CD4-positive, CD25-positive, alpha-beta regulatory T cell (primary cell): ENCODE measurements at regions not wholly inside any gene's neighbourhood (a gene's known extent, or its start where the extent isn't known, plus 50 kb on each side); places are given as distances from the start of the nearest gene placed in this dataset.

Experiments
- ATAC-seq, 2 donors: fragments of 150-1000 bp; cut with Tn5 transposase; one replicate each; pipeline ENCODE4 v1.10.0; 2021; ENCODE audit warnings: low read depth in 2 of 2, moderate number of reproducible peaks in 2 of 2, moderate library complexity in 1 of 2
- DNase-seq, 3 donors: peaks; one replicate each; pipeline versions ENCODE4 v3.0.0 to v3.0.0-alpha.2; 2012 to 2022; ENCODE audit warnings: mixed read lengths in 1 of 3
- H3K27ac ChIP-seq: one replicate; pipeline ENCODE4 v1.7.0; 2013; ENCODE audit warnings: mild to moderate bottlenecking, low read length; ENCODE audit not compliant: insufficient read depth, poor library complexity, severe bottlenecking
- H3K27me3 ChIP-seq: one replicate; pipeline ENCODE4 v1.7.0; 2013; ENCODE audit warnings: low read length; ENCODE audit not compliant: control insufficient read depth, insufficient read depth
- H3K36me3 ChIP-seq: one replicate; pipeline ENCODE4 v1.7.0; 2013; ENCODE audit warnings: mild to moderate bottlenecking, low read length, moderate library complexity; ENCODE audit not compliant: control insufficient read depth, insufficient read depth
- H3K4me1 ChIP-seq: 2 replicates; pipeline ENCODE4 v1.7.0; 2013; ENCODE audit warnings: mild to moderate bottlenecking, low read length; ENCODE audit not compliant: insufficient read depth, control insufficient read depth, poor library complexity, severe bottlenecking
- H3K4me3 ChIP-seq: one replicate; pipeline ENCODE4 v1.7.0; 2013; ENCODE audit warnings: low read depth, mild to moderate bottlenecking, low read length, moderate library complexity
- H3K9me3 ChIP-seq, 2 experiments: 1 replicate in 1 of 2; 2 replicates in 1 of 2; pipeline ENCODE4 v1.7.0; 2013; ENCODE audit warnings: low read length in 2 of 2, mild to moderate bottlenecking in 1 of 2, moderate library complexity in 1 of 2; ENCODE audit not compliant: control insufficient read depth in 2 of 2
- H3K27ac Mint-ChIP-seq, 3 donors: one replicate each; pipeline ENCODE4 v1.8.0; 2020 to 2022; ENCODE audit warnings: mild to moderate bottlenecking in 3 of 3, mixed read lengths in 3 of 3, moderate library complexity in 2 of 3
- H3K27me3 Mint-ChIP-seq: one replicate; pipeline ENCODE4 v1.8.0; 2022; ENCODE audit warnings: mild to moderate bottlenecking, mixed read lengths
- H3K36me3 Mint-ChIP-seq: one replicate; pipeline ENCODE4 v1.8.0; 2020; ENCODE audit warnings: mixed read lengths
- H3K4me1 Mint-ChIP-seq, 4 donors: one replicate each; pipeline ENCODE4 v1.8.0; 2020 to 2022; ENCODE audit warnings: mixed read lengths in 4 of 4, mild to moderate bottlenecking in 1 of 4
- H3K4me3 Mint-ChIP-seq, 4 donors: one replicate each; pipeline ENCODE4 v1.8.0; 2020 to 2022; ENCODE audit warnings: mild to moderate bottlenecking in 4 of 4, mixed read lengths in 4 of 4, moderate library complexity in 3 of 4
- H3K9me3 Mint-ChIP-seq, 7 donors: one replicate each; pipeline ENCODE4 v1.8.0; 2020 to 2022; ENCODE audit warnings: mixed read lengths in 7 of 7, mild to moderate bottlenecking in 3 of 7, moderate library complexity in 2 of 7

DNA sequence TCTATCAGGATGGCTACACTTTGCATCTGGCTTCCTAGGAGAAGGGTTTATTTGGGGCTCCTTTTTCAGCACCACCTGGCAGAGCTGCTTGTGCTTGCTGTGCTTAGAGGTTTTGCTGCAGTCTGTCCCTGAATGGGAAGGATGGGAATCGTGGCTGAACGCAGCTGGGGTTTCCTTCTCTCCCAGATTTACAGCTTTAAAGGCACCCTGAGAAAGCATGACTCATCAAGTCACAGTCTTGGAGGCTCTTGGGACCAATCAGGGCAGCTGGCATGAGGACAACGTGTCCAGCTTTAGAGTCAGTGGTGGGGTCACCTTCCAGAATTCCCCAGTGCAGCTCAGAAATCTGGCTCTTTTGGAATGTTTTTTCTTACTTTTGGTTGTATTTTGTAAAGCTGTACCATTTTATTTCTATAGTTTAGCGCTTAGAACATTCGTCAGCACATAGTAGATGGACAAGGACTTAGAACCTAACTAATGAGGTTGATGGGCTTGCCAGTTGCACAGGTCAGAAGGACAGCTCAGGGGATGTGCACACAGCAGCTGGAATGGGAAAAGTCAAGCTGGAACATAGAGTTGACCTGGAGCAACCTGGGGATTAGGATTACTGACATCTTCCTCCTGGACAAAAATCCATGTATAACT lies 222.6 kb downstream of the PRDM2 start:
- Mint-ChIP-seq H3K9me3 (peaks cover 0 to 4% (median 2%) of the 10 kb centered on the region in 7 donors), H3K36me3 (no peaks in the 10 kb centered on the region), H3K4me3 (no peak overlapping the region), H3K27ac (no peak overlapping the region), H3K27me3 (peaks cover 8% of the 10 kb centered on the region), H3K4me1 (no peaks in the 10 kb centered on the region)
- Histone ChIP-seq H3K27me3 (no peaks in the 10 kb centered on the region), H3K4me3 (no peak overlapping the region), H3K9me3 (no peaks in the 10 kb centered on the region), H3K27ac (no peak overlapping the region), H3K36me3 (no peaks in the 10 kb centered on the region), H3K4me1 (no peaks in the 10 kb centered on the region)
- DNase-seq, result no peak
- no peak for ATAC-seq

DNA sequence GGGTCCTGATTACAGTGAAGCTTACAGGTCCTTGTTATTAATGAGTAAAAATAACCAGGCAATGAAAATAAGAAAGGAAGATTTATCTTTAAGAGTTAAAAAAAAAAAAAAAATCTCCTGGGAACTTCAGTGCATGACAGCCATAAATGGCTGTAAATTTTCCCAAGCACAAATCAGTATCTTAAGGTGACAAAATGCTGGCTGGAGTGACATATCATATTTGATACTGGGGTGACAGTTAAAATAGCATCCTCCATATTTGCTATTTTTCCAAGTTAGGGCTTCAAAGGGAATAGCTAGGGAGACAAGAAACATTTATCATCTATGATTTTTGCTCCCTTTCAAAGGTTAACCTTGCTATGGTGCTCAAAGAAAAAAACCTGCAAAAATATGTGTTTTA lies 226.6 kb downstream of the PRDM2 start:
- Histone ChIP-seq H3K27me3 (no peaks in the 10 kb centered on the region), H3K27ac (no peak overlapping the region), H3K4me3 (no peak overlapping the region), H3K4me1 (no peaks in the 10 kb centered on the region), H3K36me3 (no peaks in the 10 kb centered on the region), H3K9me3 (no peaks in the 10 kb centered on the region)
- H3K27me3 Mint-ChIP-seq, result peaks cover 10% of the 10 kb centered on the region
- ATAC-seq (no peak), DNase-seq (no peak)
- no peak overlapping the region for H3K27ac Mint-ChIP-seq
- peaks cover 0 to 4% (median 0%) of the 10 kb centered on the region in 7 donors for H3K9me3 Mint-ChIP-seq
- H3K4me3 Mint-ChIP-seq, result no peak overlapping the region
- H3K36me3 Mint-ChIP-seq, result no peaks in the 10 kb centered on the region
- H3K4me1 Mint-ChIP-seq, result no peaks in the 10 kb centered on the region

DNA sequence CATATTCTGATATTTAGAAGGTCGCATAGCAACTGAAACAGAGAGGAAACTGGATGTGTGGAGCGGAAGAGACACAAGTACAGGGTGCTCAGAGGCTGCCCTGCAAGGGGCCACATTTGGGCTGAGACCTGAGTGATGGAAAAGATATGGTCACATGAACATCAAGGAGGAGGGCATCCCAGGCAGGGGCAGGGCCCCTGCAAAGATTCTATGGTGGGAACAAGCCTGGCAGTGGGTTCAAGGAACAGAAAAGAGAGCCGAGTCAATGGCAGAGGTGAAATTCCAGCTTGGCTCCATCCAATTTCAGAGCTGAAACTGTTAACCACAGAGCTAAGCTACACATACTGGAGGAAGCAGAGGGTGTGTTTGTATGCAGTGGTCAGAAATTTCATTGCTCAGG lies 227.7 kb downstream of the PRDM2 start:
- Histone ChIP-seq H3K4me1 (no peaks in the 10 kb centered on the region), H3K27me3 (no peaks in the 10 kb centered on the region), H3K36me3 (no peaks in the 10 kb centered on the region), H3K27ac (no peak overlapping the region), H3K9me3 (no peaks in the 10 kb centered on the region), H3K4me3 (no peak overlapping the region)
- peaks cover 0 to 4% (median 0%) of the 10 kb centered on the region in 7 donors for H3K9me3 Mint-ChIP-seq
- DNase-seq (no peak), ATAC-seq (no peak)
- no peaks in the 10 kb centered on the region for H3K36me3 Mint-ChIP-seq
- peaks cover 10% of the 10 kb centered on the region for H3K27me3 Mint-ChIP-seq
- H3K4me1 Mint-ChIP-seq, result no peaks in the 10 kb centered on the region
- no peak overlapping the region for H3K4me3 Mint-ChIP-seq
- peak overlapping the region in 1 of 3 donors; percentile 79 for H3K27ac Mint-ChIP-seq

DNA sequence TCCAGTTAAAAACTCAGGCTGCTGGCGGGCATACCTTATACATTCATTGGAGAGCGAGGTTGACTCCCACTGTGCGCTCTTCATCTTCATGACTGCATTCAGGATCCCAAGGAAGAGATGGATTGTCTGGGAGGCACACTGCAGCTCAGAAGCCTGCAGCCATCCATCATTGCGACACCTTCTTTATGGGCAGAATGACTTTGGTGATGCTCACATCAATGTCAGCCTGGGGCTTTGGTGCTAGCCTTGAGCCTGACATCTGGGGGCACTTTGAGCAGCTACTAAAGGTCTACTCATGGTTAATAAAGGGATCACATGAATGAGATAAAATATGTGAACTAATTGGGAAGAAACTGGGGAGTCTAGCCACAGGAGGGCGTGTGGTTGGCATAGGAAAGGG lies 229.3 kb downstream of the PRDM2 start:
- ATAC-seq, result no peak
- H3K27me3 Mint-ChIP-seq, result peaks cover 16% of the 10 kb centered on the region
- Histone ChIP-seq H3K27me3 (no peaks in the 10 kb centered on the region), H3K9me3 (no peaks in the 10 kb centered on the region), H3K4me3 (no peak overlapping the region), H3K27ac (no peak overlapping the region), H3K36me3 (no peaks in the 10 kb centered on the region), H3K4me1 (no peaks in the 10 kb centered on the region)
- no peak overlapping the region for H3K4me3 Mint-ChIP-seq
- H3K36me3 Mint-ChIP-seq, result no peaks in the 10 kb centered on the region
- no peak overlapping the region for H3K27ac Mint-ChIP-seq
- no peaks in the 10 kb centered on the region for H3K4me1 Mint-ChIP-seq
- H3K9me3 Mint-ChIP-seq, result peaks cover 0 to 4% (median 0%) of the 10 kb centered on the region in 7 donors
- DNase-seq, result no peak

- Mint-ChIP-seq H3K27ac (no peak overlapping the region), H3K9me3 (peaks cover 0 to 4% (median 0%) of the 10 kb centered on the region in 7 donors), H3K36me3 (no peaks in the 10 kb centered on the region), H3K27me3 (peaks cover 16% of the 10 kb centered on the region), H3K4me1 (no peaks in the 10 kb centered on the region), H3K4me3 (no peak overlapping the region)
- DNase-seq (peak in 1 of 3 donors; percentile 35), ATAC-seq (no peak)
- Histone ChIP-seq H3K4me1 (no peaks in the 10 kb centered on the region), H3K36me3 (no peaks in the 10 kb centered on the region), H3K27ac (no peak overlapping the region), H3K4me3 (no peak overlapping the region), H3K9me3 (no peaks in the 10 kb centered on the region), H3K27me3 (no peaks in the 10 kb centered on the region)
Observed at GRCh38 chr1:13930151-13930550, 230.2 kb downstream of the PRDM2 start.

GRCh38 chr1:13931226-13931625 lies 231.2 kb downstream of the PRDM2 start:
- H3K9me3 Mint-ChIP-seq, result peaks cover 0 to 4% (median 0%) of the 10 kb centered on the region in 7 donors

DNA sequence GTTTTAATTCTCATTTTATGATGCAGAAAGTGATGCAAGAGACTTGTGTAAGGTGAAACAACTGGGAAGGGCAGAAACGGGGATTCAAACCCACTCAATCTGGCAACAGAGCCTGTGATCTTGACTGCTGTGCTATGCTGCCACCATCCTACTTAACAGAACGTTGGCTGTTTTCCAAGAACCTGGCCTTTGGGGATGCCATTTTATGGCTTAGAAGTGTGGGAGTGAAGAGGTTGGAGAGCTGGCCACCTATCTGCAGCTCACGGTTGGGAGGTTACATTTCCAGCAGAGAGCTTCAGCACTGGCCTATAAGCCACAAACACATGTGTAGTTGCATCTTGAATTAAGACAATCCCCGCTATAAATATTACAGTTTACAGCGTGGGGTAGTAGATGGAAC lies 235.3 kb downstream of the PRDM2 start:
- H3K27ac ChIP-seq, result no peak overlapping the region
- peaks cover 15% of the 10 kb centered on the region for H3K27me3 Mint-ChIP-seq
- H3K36me3 Mint-ChIP-seq, result no peaks in the 10 kb centered on the region
- ATAC-seq (no peak), DNase-seq (no peak)
- no peaks in the 10 kb centered on the region for H3K27me3 ChIP-seq
- no peak overlapping the region for H3K27ac Mint-ChIP-seq
- H3K36me3 ChIP-seq, result no peaks in the 10 kb centered on the region
- no peaks in the 10 kb centered on the region for H3K4me1 Mint-ChIP-seq
- H3K4me1 ChIP-seq, result no peaks in the 10 kb centered on the region
- H3K9me3 ChIP-seq, result no peaks in the 10 kb centered on the region
- H3K4me3 ChIP-seq, result no peak overlapping the region
- peaks cover 0 to 3% (median 0%) of the 10 kb centered on the region in 7 donors for H3K9me3 Mint-ChIP-seq
- no peak overlapping the region for H3K4me3 Mint-ChIP-seq

More at GRCh38 chr1:13931226-13931625, 231.2 kb downstream of the PRDM2 start:
- no peaks in the 10 kb centered on the region for H3K27me3 ChIP-seq
- DNase-seq (no peak), ATAC-seq (no peak)
- no peaks in the 10 kb centered on the region for H3K9me3 ChIP-seq
- Mint-ChIP-seq H3K36me3 (no peaks in the 10 kb centered on the region), H3K27me3 (peaks cover 16% of the 10 kb centered on the region), H3K4me3 (no peak overlapping the region), H3K27ac (no peak overlapping the region), H3K4me1 (no peaks in the 10 kb centered on the region)
- H3K4me1 ChIP-seq, result no peaks in the 10 kb centered on the region
- H3K36me3 ChIP-seq, result no peaks in the 10 kb centered on the region
- no peak overlapping the region for H3K4me3 ChIP-seq
- no peak overlapping the region for H3K27ac ChIP-seq

DNA sequence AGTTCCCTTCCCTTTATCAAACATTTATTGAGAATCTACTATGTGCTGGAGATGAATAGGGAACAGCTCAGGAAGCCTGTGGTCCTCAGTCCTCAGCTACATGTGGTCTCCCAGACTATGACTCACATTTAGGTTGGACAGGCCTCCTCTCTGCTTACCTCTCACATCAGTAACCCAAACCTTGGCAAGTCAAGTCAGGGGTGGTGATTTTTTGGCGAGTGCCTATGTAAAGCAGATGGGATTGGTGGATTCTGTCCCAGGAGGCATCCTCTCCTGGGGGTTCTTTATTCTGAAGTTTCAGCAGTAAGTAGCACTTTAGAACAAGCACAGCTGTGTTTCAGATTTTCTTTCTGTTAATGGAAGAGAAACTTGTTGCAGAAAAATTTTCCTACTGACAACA lies 241.3 kb downstream of the PRDM2 start:
- no peak for DNase-seq
- no peaks in the 10 kb centered on the region for H3K36me3 Mint-ChIP-seq
- peaks cover 0 to 7% (median 4%) of the 10 kb centered on the region in 7 donors for H3K9me3 Mint-ChIP-seq
- Histone ChIP-seq H3K27ac (no peak overlapping the region), H3K27me3 (no peaks in the 10 kb centered on the region), H3K36me3 (no peaks in the 10 kb centered on the region), H3K4me3 (no peak overlapping the region), H3K4me1 (no peaks in the 10 kb centered on the region), H3K9me3 (no peaks in the 10 kb centered on the region)
- no peak overlapping the region for H3K4me3 Mint-ChIP-seq
- no peak overlapping the region for H3K27ac Mint-ChIP-seq
- peaks cover 13% of the 10 kb centered on the region for H3K27me3 Mint-ChIP-seq
- no peak for ATAC-seq
- H3K4me1 Mint-ChIP-seq, result no peaks in the 10 kb centered on the region
